Uterus (tissue), 2 donors: ENCODE measurements at regions not wholly inside any gene's neighbourhood (a gene's known extent, or its start where the extent isn't known, plus 50 kb on each side); places are given as distances from the start of the nearest gene placed in this dataset.

ENCODE experiments used
- CTCF ChIP-seq, 4 experiments: fragments of 200-600 bp in 2 of 4; fragments of 450-650 bp in 2 of 4; sonication (generic) in 2 of 4; IDR thresholded peaks; one replicate each; pipeline ENCODE4 v1.5.1; 2016 to 2019; ENCODE audit warnings: antibody characterized with exemption in 4 of 4, mild to moderate bottlenecking in 2 of 4, moderate library complexity in 1 of 4
- POLR2A ChIP-seq, 2 donors: fragments of 450-650 bp; IDR thresholded peaks; one replicate each; pipeline ENCODE4 v1.6.1; 2016; ENCODE audit warnings: antibody characterized with exemption in 2 of 2, mild to moderate bottlenecking in 1 of 2, moderate library complexity in 1 of 2

DNA sequence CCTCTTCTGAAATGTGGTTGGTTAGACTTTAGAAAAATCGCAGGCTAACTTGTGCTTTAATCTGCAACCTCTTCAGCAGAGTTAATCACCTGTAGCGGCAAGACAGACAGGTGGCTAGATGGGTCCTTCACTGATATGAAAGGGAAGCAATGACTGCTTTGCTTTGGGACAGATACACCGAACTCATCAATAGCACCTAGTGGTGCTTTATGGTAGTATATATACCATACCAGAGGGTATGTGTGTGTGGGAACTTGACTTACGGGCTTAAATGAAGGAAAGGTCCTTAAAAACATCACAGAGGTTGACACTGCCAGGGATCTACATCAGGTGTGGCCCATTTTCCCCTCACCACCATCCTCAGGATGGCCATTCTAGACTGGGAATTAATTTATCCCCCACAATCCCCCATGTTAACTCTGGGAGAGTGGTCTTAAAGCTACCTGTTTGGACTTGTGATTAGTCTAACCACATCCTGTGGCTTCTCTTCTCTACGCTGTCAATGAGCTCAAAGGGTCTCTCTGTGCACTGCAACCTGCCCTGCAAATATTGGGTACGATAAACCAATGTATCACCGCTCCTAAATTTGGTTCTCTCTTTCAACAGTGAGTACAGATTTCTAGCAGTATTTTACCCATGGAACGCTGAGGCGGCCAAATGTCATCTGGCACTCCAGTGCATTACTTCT lies 162.7 kb downstream of the SIPA1L2 start:
- TF ChIP-seq CTCF (IDR thresholded peaks at IDR 0.05) (no peak), POLR2A (IDR thresholded peaks at IDR 0.05) (no peak)
